Endothelial cell of umbilical vein (primary cell): ENCODE measurements at regions not wholly inside any gene's neighbourhood (a gene's known extent, or its start where the extent isn't known, plus 50 kb on each side); places are given as distances from the start of the nearest gene placed in this dataset.

Experiments
- BruUV-seq: library from RNA; stranded (reverse); fragments of 400-500 nt; replicated peaks from 2 replicates; lab custom pipeline; 2021; lab: Mats Ljungman, UMichigan
- CTCF ChIA-PET: fragments of 300-600, 350-600 bp; sonication (Branson Sonifier 250); formaldehyde crosslinking; loops from one replicate; lab custom pipeline; 2021; ENCODE audit warnings: antibody characterized with exemption, inconsistent platforms; lab: Charles Lee
- POLR2A ChIA-PET: fragments of 300-600, 350-600 bp; sonication (Branson Sonifier 250); formaldehyde crosslinking; loops from one replicate; lab custom pipeline; 2021; ENCODE audit warnings: antibody characterized with exemption, inconsistent platforms; lab: Charles Lee
- DNase-seq: peaks from one replicate; pipeline ENCODE4 v3.0.0-alpha.2; 2011; ENCODE audit warnings: low read depth, low spot score
- FAIRE-seq: peaks from 2 replicates; lab custom pipeline; 2011; peaks lifted over from hg19 to GRCh38; lab: Jason Lieb, UNC
- H2AFZ ChIP-seq: 2 replicates; pipeline ENCODE4 v1.6.0; 2012; ENCODE audit warnings: low read depth, low read length, control low read depth, inconsistent platforms
- H3K27ac ChIP-seq: 2 replicates; pipeline ENCODE4 v1.5.1; 2011; ENCODE audit warnings: low read depth, mild to moderate bottlenecking, control low read depth, low read length, moderate library complexity; ENCODE audit not compliant: insufficient read depth
- H3K27me3 ChIP-seq, 2 experiments: 2 replicates each; pipeline versions ENCODE4 v1.6.0 to v1.6.1; 2011; ENCODE audit warnings: low read length in 2 of 2, mixed read lengths in 1 of 2; ENCODE audit not compliant: control insufficient read depth in 2 of 2, insufficient read depth in 2 of 2
- H3K36me3 ChIP-seq, 2 experiments: 2 replicates in 1 of 2; 3 replicates in 1 of 2; pipeline ENCODE4 v1.5.1; 2011; ENCODE audit warnings: low read length in 2 of 2, mild to moderate bottlenecking in 1 of 2, moderate library complexity in 1 of 2; ENCODE audit not compliant: control insufficient read depth in 2 of 2, insufficient read depth in 2 of 2; ENCODE audit errors: extremely low read depth in 1 of 2
- H3K4me1 ChIP-seq: 3 replicates; pipeline ENCODE4 v1.5.1; 2011; ENCODE audit warnings: mild to moderate bottlenecking, low read length; ENCODE audit not compliant: control insufficient read depth, insufficient read depth; ENCODE audit errors: extremely low read depth
- H3K4me2 ChIP-seq: 2 replicates; pipeline ENCODE4 v1.6.1; 2011; ENCODE audit warnings: low read length, control low read depth, mixed read lengths; ENCODE audit not compliant: insufficient read depth
- H3K4me3 ChIP-seq, 3 experiments: fragments of 200-600 bp in 1 of 3; sonication (generic), shearing (Covaris generic) in 1 of 3; replicated peaks in 1 of 3; 2 replicates each; pipeline ENCODE4 v1.5.1; 2011 to 2016; ENCODE audit warnings: control low read depth in 3 of 3, low read length in 3 of 3, mild to moderate bottlenecking in 2 of 3, inconsistent platforms in 1 of 3, low read depth in 1 of 3, moderate library complexity in 1 of 3; ENCODE audit not compliant: insufficient read depth in 1 of 3
- H3K79me2 ChIP-seq: 2 replicates; pipeline ENCODE4 v1.6.0; 2012; ENCODE audit warnings: low read length, inconsistent platforms; ENCODE audit not compliant: control insufficient read depth, insufficient read depth
- H3K9ac ChIP-seq: replicated peaks from 2 replicates; pipeline ENCODE3; 2011; ENCODE audit warnings: low read length, control low read depth; ENCODE audit not compliant: insufficient read depth; ENCODE audit errors: extremely low read depth
- H3K9me1 ChIP-seq: replicated peaks from 3 replicates; pipeline ENCODE4 v1.6.0; 2011; ENCODE audit warnings: mild to moderate bottlenecking, low read length; ENCODE audit not compliant: control insufficient read depth, insufficient read depth; ENCODE audit errors: extremely low read depth
- H3K9me3 ChIP-seq: replicated peaks from 2 replicates; pipeline ENCODE4 v1.5.1; 2012; ENCODE audit warnings: low read length, inconsistent platforms; ENCODE audit not compliant: control insufficient read depth, insufficient read depth
- H4K20me1 ChIP-seq: replicated peaks from 2 replicates; pipeline ENCODE3; 2011; ENCODE audit warnings: mild to moderate bottlenecking, low read length; ENCODE audit not compliant: control insufficient read depth, insufficient read depth; ENCODE audit errors: extremely low read depth
- EZH2 ChIP-seq: IDR thresholded peaks from 2 replicates; pipeline ENCODE4 v1.6.1; 2012; ENCODE audit warnings: borderline replicate concordance, low read depth, mild to moderate bottlenecking, moderate library complexity, low read length, inconsistent platforms; ENCODE audit not compliant: severe bottlenecking
- FOS ChIP-seq: IDR thresholded peaks from 2 replicates; pipeline ENCODE4 v1.6.1; 2011; ENCODE audit warnings: mild to moderate bottlenecking, low read length, moderate library complexity, borderline replicate concordance; ENCODE audit not compliant: insufficient read depth
- GATA2 ChIP-seq: IDR thresholded peaks from 2 replicates; pipeline ENCODE4 v1.7.0; 2011; ENCODE audit warnings: low read depth, mild to moderate bottlenecking, moderate library complexity, mixed read lengths, low read length; ENCODE audit not compliant: insufficient read length, insufficient read depth
- JUN ChIP-seq: IDR thresholded peaks from 2 replicates; pipeline ENCODE4 v1.6.1; 2011; ENCODE audit warnings: borderline replicate concordance, low read depth; ENCODE audit not compliant: insufficient read length, insufficient read depth
- MYC ChIP-seq: IDR thresholded peaks from one replicate; pipeline ENCODE4 v1.6.1; 2011; ENCODE audit warnings: mild to moderate bottlenecking, low read depth, low read length
- POLR2A ChIP-seq: IDR thresholded peaks from 2 replicates; pipeline ENCODE4 v1.6.1; 2012; ENCODE audit warnings: low read depth, mild to moderate bottlenecking, control low read depth, low read length
- POLR2AphosphoS5 ChIP-seq: IDR thresholded peaks from 2 replicates; pipeline ENCODE4 v1.6.1; 2012; ENCODE audit warnings: low read depth, mild to moderate bottlenecking, control low read depth, low read length, moderate library complexity; ENCODE audit not compliant: insufficient read depth
- dilution Hi-C: fragments of 300-500 bp; cut with MboI; formaldehyde crosslinking; loops from one replicate; pipeline ENCODE4 v1.15.0; 2019; ENCODE audit warnings: low sequenced_read_pairs; ENCODE audit not compliant: extremely low pct_ligation_motif_present
- intact Hi-C: fragments of 100-400 bp; cut with micrococcal nuclease; formaldehyde crosslinking; loops from one replicate; pipeline ENCODE4 v1.10.0; 2022
- TF ChIP-seq, protein P1 (sequence below), 2 donors: IDR thresholded peaks; 1 replicate in 1 of 2; 2 replicates in 1 of 2; pipeline ENCODE4 v1.5.1; 2011; ENCODE audit warnings: low read length in 2 of 2, mild to moderate bottlenecking in 2 of 2, moderate library complexity in 2 of 2, control low read depth in 1 of 2, inconsistent platforms in 1 of 2, low read depth in 1 of 2; ENCODE audit not compliant: insufficient read depth in 1 of 2; ENCODE audit errors: extremely low read depth in 1 of 2
- TF ChIP-seq, protein P2 (sequence below): IDR thresholded peaks from 2 replicates; pipeline ENCODE4 v1.6.1; 2011; ENCODE audit not compliant: insufficient read depth, insufficient read length

- H3K4me1 ChIP-seq, result no peaks in the 10 kb centered on the region
- no peak overlapping the region for H3K4me2 ChIP-seq
- H3K27me3 ChIP-seq, result no peaks in the 10 kb centered on the region
- no peaks in the 10 kb centered on the region for H3K9me3 ChIP-seq
- H3K9ac ChIP-seq, result no peak overlapping the region
- ChIA-PET POLR2A (no interaction called here), CTCF (no interaction called here)
- no peak for FAIRE-seq
- H2AFZ ChIP-seq, result no peak overlapping the region
- H3K36me3 ChIP-seq, result no peaks in the 10 kb centered on the region
- H3K4me3 ChIP-seq, result no peak overlapping the region
- H3K79me2 ChIP-seq, result no peaks in the 10 kb centered on the region
- intact Hi-C loops, result no loop called here
- no peak overlapping the region for H3K27ac ChIP-seq
- no peaks in the 10 kb centered on the region for H3K9me1 ChIP-seq
- dilution Hi-C loops, result no loop called here
- no peaks in the 10 kb centered on the region for H4K20me1 ChIP-seq
- DNase-seq, result no peak
- TF ChIP-seq, protein P1, sequence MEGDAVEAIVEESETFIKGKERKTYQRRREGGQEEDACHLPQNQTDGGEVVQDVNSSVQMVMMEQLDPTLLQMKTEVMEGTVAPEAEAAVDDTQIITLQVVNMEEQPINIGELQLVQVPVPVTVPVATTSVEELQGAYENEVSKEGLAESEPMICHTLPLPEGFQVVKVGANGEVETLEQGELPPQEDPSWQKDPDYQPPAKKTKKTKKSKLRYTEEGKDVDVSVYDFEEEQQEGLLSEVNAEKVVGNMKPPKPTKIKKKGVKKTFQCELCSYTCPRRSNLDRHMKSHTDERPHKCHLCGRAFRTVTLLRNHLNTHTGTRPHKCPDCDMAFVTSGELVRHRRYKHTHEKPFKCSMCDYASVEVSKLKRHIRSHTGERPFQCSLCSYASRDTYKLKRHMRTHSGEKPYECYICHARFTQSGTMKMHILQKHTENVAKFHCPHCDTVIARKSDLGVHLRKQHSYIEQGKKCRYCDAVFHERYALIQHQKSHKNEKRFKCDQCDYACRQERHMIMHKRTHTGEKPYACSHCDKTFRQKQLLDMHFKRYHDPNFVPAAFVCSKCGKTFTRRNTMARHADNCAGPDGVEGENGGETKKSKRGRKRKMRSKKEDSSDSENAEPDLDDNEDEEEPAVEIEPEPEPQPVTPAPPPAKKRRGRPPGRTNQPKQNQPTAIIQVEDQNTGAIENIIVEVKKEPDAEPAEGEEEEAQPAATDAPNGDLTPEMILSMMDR (IDR thresholded peaks at IDR 0.05; ENCODE audit: extremely low read depth in 1 of 2, insufficient read depth in 1 of 2, low read depth in 1 of 2, low read length in 2 of 2), result no peak
- no peak for TF ChIP-seq MYC
- no peak for TF ChIP-seq EZH2
- no peak for TF ChIP-seq FOS
- no peak for TF ChIP-seq JUN
- TF ChIP-seq POLR2A, result no peak
- TF ChIP-seq GATA2, result no peak
- TF ChIP-seq, protein P2, sequence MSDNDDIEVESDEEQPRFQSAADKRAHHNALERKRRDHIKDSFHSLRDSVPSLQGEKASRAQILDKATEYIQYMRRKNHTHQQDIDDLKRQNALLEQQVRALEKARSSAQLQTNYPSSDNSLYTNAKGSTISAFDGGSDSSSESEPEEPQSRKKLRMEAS, result no peak
- TF ChIP-seq POLR2AphosphoS5, result no peak
- no TSS peak for BruUV-seq
Observed at GRCh38 chr2:758073-758820, 81.0 kb upstream of the TMEM18 start.
